Activated CD4-positive, alpha-beta T cell treated with anti-CD3 and anti-CD28 coated beads for 24 hours (primary cell): ENCODE measurements at regions not wholly inside any gene's neighbourhood (a gene's known extent, or its start where the extent isn't known, plus 50 kb on each side); places are given as distances from the start of the nearest gene placed in this dataset.

ENCODE experiments used
- DNase-seq, 2 donors: peaks; one replicate each; pipeline ENCODE4 v3.0.0-alpha.2; 2020; ENCODE audit warnings: low read depth in 2 of 2

DNA sequence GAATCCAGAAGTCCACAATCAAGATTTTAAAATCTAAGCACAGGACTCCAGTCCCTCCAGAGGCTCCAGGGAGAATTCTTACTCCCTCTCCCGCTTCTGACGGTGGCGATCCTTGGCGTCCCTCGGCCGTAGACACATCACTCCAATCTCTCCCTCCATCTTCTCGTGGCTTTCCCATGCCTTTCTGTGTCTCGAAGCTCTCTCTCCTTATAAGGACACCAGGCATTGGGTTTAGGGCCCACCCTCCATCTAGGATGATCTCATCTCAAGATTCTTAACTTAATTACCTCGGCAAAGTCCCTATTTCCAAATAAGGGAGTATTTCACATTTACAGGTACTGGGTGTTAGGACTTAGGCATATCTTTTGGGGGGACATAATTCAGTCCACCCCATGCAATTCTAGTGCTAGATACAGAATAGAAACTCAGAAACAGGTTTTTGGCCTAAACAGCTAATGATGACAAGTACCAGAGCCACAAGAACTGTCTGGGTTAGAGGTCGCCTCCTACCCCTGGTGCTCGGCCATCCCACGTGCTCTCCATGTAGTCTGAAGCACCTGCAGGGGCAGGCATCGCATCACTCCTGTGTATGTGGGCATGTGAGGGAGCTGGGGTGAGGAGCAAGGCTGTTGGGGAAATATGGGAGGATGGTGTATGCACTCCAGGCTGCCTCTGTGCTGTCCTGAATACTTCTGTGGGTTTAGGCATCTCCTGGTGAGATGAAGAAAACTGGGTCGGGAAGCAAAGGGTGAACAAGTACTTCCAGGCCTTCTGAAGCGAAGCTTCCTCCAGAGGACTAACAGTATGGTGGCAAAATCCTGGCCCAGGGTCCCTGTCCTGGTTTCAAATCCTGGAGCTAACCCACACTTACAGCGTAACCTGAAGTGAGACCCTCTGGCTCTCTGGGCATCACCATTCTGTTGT, 298.3 kb upstream of the ZMIZ1 start:
- no peak for DNase-seq

GRCh38 chr10:78771260-78771659, 297.5 kb upstream of the ZMIZ1 start:
- DNase-seq, result no peak

GRCh38 chr10:78771808-78772455, 296.8 kb upstream of the ZMIZ1 start:
- DNase-seq, result no peak

GRCh38 chr10:78772486-78772885, 296.3 kb upstream of the ZMIZ1 start:
- DNase-seq, result no peak

DNA sequence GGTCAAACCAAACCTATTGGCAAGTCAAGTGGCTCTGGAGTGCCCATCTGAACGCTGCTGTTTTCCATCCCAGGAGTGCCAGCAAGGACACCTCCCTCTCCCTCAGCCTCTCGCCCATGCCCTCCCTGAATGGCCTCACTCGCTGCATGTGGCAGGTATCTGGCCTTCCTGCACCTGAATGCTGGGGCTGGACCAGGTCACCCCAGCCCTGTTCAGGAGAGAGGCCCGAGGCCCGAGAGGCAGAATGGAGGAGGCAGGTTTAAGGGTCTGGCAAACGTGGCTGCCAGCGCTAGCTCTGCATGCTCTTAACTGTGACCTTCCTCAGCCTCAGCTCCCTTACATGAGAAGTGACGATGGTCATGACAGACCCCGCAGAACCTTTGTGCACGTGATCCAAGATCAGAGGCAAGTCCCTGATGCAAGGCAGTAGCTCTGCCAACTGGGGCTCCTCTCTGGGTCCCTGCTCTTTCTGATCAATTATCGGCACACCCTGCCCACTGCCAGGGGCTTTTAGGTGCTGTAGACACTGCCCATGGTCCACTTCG, 295.7 kb upstream of the ZMIZ1 start:
- no peak for DNase-seq

GRCh38 chr10:78774614-78774998, 294.2 kb upstream of the ZMIZ1 start:
- DNase-seq, result no peak

DNA sequence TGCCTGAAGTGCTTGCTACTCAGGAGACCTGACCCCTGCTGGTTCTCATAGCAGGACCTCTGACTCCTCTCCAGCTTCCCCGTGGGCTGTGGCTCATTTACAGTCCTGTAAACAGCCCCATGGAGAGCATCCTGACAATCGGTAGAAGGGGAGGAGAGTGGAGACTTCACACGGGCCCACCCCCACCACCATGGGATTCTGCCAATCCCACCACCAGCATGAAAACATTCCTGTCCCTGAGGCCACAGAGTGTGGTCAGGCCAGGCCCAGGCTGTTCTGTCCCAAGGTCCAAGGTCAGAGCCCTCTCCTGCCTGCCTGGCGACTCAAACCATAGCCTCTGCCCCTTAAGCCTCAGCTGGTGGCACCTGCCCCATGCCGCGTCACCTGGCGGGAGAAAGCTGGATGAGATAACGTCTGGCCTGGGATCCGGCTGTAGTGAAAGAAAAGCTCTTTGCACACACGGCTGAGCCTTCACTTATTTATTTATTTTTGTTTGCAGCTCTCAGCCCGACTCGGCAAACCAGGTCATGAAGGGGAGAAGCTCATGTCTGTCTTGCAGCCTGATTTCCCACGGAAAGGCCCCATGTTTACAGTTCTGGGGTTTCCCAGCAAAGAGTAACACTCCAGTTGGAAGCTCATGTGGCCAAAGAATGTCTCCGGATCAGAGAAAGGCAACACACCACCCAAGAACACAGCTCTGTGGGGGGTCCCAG, 293.6 kb upstream of the ZMIZ1 start:
- DNase-seq, result no peak

- no peak for DNase-seq
Measured at GRCh38 chr10:78775891-78776290, 292.9 kb upstream of the ZMIZ1 start.

DNA sequence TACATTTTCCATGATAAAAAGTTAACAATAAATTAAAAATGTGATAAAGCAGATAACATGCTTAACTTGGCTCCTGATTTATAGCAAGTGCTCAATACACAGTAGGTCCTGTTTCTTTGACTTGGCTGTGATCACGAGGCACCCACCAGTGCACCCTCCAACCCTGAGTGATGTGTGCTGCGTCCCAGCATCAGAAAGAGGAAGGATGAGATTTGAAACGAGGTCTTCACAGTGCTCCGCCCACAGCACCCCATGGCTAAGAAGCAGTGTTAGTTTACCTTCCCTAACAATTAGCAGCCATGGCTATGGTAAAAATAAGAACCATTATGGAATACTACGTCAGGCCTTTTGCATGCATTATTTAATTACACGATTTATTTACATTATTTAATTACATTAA, 292.0 kb upstream of the ZMIZ1 start:
- no peak for DNase-seq

DNA sequence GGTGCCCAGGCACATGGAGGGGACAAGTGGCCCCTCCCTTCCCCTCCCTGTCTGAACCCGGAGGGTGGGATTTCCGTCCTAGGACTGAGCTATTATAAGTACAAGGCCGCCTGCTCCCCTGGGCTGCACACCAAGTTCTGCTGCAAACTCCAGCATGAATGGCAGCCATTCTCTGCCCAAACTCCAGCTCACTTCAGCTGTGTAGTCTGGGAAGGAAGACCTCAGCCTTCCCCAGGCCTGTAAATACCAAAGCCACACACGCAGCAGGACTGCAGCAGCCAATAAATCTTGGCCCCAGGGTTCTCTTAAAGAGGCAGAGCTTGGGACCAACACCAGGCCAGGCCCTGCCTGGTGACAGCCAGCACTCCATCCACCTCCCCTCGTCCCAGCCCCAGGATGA, 291.3 kb upstream of the ZMIZ1 start:
- DNase-seq, result no peak

GRCh38 chr10:78777867-78778266, 290.9 kb upstream of the ZMIZ1 start:
- DNase-seq, result no peak

- no peak for DNase-seq
Measured at GRCh38 chr10:78778444-78779338, 290.1 kb upstream of the ZMIZ1 start.

- no peak for DNase-seq
Measured at GRCh38 chr10:78779339-78779955, 289.3 kb upstream of the ZMIZ1 start.

DNA sequence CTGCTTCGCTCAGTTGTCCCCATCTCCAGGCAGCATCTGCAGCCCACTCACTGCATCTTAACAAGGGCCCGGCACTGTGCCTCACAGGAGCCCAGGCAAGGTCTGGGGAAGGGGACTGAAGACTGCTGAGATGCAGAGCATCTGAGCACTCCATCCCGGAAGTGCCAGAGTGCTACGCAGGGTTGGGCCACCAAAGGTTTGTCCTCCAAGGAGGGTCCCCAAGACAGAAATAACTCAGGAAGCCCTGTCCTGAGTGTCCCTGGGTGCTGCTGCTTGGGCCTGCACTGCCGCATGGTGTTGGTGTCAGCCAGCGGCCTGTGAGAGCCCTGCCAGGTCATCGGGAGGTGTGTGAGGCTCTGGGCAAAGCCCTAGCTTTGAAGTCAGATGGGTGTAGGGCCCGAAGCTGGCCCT, 288.2 kb upstream of the ZMIZ1 start:
- DNase-seq, result no peak

DNA sequence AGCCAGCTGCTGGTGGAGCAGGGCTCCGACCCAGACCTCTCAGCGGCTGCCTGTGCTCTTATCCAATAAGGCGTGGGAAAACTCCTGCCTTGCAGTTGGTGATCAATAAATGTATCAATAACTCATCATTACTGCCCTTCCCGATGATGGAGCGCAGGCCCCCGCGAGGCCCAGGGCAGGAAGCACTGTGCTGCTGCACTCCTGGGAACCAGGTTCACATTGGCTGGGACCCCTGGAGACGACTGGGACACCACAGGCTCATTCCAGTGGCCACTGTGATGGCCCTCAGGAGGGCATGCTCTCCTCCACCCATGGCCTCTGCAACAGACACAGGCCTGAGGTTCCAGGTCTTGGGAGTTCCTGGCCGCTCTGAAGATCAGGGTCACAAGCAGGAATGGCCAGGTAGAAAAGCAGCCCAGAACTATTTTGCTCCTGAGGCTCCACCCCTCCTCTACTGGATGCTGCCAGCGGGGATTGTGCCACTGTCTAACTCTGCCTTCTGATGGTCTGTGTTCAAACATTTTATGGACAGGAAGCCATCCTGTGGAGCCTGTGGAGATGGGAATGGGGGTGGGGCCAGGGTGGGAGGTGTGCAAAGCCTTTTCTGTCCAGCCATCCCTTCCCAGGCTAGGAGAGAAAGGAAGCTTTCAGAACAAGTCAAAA, 287.4 kb upstream of the ZMIZ1 start:
- no peak for DNase-seq

DNA sequence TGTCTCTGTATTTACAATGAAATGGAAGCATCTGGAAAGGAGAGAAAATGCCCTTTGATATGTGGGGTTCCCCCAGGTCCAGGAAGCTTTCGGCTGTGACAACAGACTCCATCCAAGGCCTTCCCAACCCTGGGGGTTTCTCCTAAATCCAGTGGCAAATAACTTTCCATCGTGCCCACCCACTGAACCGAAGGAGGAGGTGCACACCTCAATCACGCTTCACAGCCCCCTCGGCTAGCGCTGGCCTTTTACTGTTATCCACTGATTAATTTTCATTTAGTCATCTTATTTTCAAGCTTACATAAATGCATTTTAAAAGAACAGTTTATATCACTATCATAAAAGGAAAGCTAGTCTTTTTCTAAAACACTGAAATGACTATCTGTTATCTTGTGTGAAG, 286.8 kb upstream of the ZMIZ1 start:
- no peak for DNase-seq

- DNase-seq, result no peak
Measured at GRCh38 chr10:78782441-78782840, 286.3 kb upstream of the ZMIZ1 start.

DNA sequence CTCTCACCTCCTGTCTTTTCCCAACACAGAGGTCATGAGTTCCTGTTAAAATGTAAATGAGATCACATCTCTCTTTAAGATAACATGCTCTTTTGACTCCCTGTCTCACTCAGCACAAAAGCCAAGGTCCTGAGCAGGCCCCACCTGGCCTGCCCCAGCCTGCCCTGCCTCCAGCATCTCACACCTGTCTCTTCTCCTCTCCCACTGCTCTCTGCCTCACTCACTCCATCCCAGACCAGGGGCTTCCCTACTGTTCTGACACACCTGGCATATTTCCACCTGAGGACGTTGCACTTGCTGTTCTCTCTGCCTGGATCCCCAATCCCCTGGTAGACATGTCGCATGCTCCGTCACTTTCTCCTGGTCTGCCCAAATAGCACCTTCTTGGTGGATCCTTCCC, 285.0 kb upstream of the ZMIZ1 start:
- no peak for DNase-seq

- DNase-seq, result no peak
Measured at GRCh38 chr10:78784546-78784945, 284.2 kb upstream of the ZMIZ1 start.

- DNase-seq, result no peak
Measured at GRCh38 chr10:78785066-78785465, 283.7 kb upstream of the ZMIZ1 start.
